Mesendoderm (in vitro differentiated cells): ENCODE measurements at regions not wholly inside any gene's neighbourhood (a gene's known extent, or its start where the extent isn't known, plus 50 kb on each side); places are given as distances from the start of the nearest gene placed in this dataset.

Experiments used
- DNase-seq: peaks from one replicate; pipeline ENCODE4 v3.0.0; 2013
- H2AK5ac ChIP-seq: 2 replicates; pipeline ENCODE4 v1.6.1; 2013; ENCODE audit warnings: low read length, inconsistent platforms
- H2BK120ac ChIP-seq: 2 replicates; pipeline ENCODE4 v1.6.1; 2013; ENCODE audit warnings: low read depth, mild to moderate bottlenecking, low read length, moderate library complexity, mixed read lengths
- H2BK15ac ChIP-seq: replicated peaks from 2 replicates; pipeline ENCODE4 v1.6.1; 2013; ENCODE audit warnings: low read depth, mild to moderate bottlenecking, moderate library complexity
- H2BK5ac ChIP-seq: 2 replicates; pipeline ENCODE4 v1.6.1; 2013; ENCODE audit warnings: low read length, inconsistent platforms
- H3K18ac ChIP-seq: 2 replicates; pipeline ENCODE4 v1.6.1; 2013; ENCODE audit warnings: mild to moderate bottlenecking, low read length, mixed read lengths
- H3K23ac ChIP-seq: one replicate; pipeline ENCODE4 v1.6.1; 2013; ENCODE audit warnings: low read length
- H3K27ac ChIP-seq: 2 replicates; pipeline ENCODE4 v1.5.1; 2013; ENCODE audit warnings: low read depth, mild to moderate bottlenecking, inconsistent platforms, low read length, moderate library complexity
- H3K27me3 ChIP-seq: 2 replicates; pipeline ENCODE4 v1.6.1; 2013; ENCODE audit warnings: low read length, control low read depth, mild to moderate bottlenecking, inconsistent platforms; ENCODE audit not compliant: insufficient read depth, poor library complexity
- H3K36me3 ChIP-seq: 2 replicates; pipeline ENCODE4 v1.6.1; 2013; ENCODE audit warnings: low read length, inconsistent platforms; ENCODE audit not compliant: control insufficient read depth, insufficient read depth
- H3K4ac ChIP-seq: one replicate; pipeline ENCODE4 v1.6.1; 2013; ENCODE audit warnings: low read depth, mild to moderate bottlenecking, low read length, moderate library complexity
- H3K4me1 ChIP-seq: 2 replicates; pipeline ENCODE4 v1.6.1; 2013; ENCODE audit warnings: low read depth, low read length, inconsistent platforms; ENCODE audit not compliant: control insufficient read depth
- H3K4me2 ChIP-seq: 2 replicates; pipeline ENCODE4 v1.6.1; 2013; ENCODE audit warnings: low read length
- H3K4me3 ChIP-seq: 2 replicates; pipeline ENCODE4 v1.5.1; 2013; ENCODE audit warnings: mild to moderate bottlenecking, low read length
- H3K56ac ChIP-seq: one replicate; pipeline ENCODE4 v1.6.1; 2013; ENCODE audit warnings: low read length
- H3K79me1 ChIP-seq: 2 replicates; pipeline ENCODE4 v1.6.1; 2013; ENCODE audit warnings: low read length, inconsistent platforms
- H3K79me2 ChIP-seq: 2 replicates; pipeline ENCODE4 v1.6.1; 2013; ENCODE audit warnings: mild to moderate bottlenecking, low read length; ENCODE audit not compliant: control insufficient read depth, insufficient read depth
- H3K9ac ChIP-seq: 2 replicates; pipeline ENCODE4 v1.6.1; 2013; ENCODE audit warnings: low read length, inconsistent platforms
- H4K5ac ChIP-seq: one replicate; pipeline ENCODE4 v1.6.1; 2013; ENCODE audit warnings: low read length
- H4K8ac ChIP-seq: one replicate; pipeline ENCODE4 v1.6.1; 2013; ENCODE audit warnings: low read depth, mild to moderate bottlenecking, control low read depth, low read length, moderate library complexity
- WGBS: extraction: QIAGEN DNeasy Blood & Tissue Kit; methylation state at CpG from one replicate; pipeline ENCODE4 v1.1.7; 2013; ENCODE audit warnings: low lambda C conversion rate, missing lambda C conversion rate; ENCODE audit not compliant: insufficient coverage; ENCODE audit errors: extremely low coverage; 5-methylcytosine and 5-hydroxymethylcytosine counted together

DNA sequence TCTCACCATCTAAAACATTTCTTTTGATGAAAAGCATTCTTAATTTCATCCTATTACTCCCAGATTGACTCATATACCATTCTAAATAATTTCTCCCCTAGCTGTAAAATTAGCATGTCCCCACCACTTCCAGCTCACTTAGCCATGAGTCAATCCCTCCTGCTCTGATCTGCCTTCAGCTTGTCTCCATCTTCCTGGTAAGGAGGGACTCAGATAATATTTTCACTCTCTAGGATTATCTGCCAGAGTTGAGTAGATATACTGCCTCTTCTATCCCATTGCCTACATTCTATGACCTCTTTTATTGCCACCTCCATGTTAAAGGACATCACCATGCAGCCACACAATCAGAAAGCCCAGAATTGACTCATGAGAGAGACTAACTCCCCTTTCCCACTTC, 348.8 kb upstream of the POU3F2 start:
- no peak overlapping the region for H3K56ac ChIP-seq
- H3K79me1 ChIP-seq = no peaks in the 10 kb centered on the region
- no peak overlapping the region for H3K4me3 ChIP-seq
- no peak overlapping the region for H3K18ac ChIP-seq
- no peak overlapping the region for H3K4me2 ChIP-seq
- H3K27me3 ChIP-seq = no peaks in the 10 kb centered on the region
- H4K5ac ChIP-seq = no peak overlapping the region
- H3K36me3 ChIP-seq = no peaks in the 10 kb centered on the region
- no peak overlapping the region for H3K4ac ChIP-seq
- no peak overlapping the region for H3K23ac ChIP-seq
- H2BK120ac ChIP-seq = no peak overlapping the region
- no peak for DNase-seq
- H2AK5ac ChIP-seq = no peak overlapping the region
- H3K9ac ChIP-seq = no peak overlapping the region
- no peak overlapping the region for H2BK5ac ChIP-seq
- peaks cover 4% of the 10 kb centered on the region for H3K4me1 ChIP-seq
- H3K27ac ChIP-seq = no peak overlapping the region
- H4K8ac ChIP-seq = peak overlapping the region; percentile 28
- no peaks in the 10 kb centered on the region for H3K79me2 ChIP-seq
- no peak overlapping the region for H2BK15ac ChIP-seq

DNA sequence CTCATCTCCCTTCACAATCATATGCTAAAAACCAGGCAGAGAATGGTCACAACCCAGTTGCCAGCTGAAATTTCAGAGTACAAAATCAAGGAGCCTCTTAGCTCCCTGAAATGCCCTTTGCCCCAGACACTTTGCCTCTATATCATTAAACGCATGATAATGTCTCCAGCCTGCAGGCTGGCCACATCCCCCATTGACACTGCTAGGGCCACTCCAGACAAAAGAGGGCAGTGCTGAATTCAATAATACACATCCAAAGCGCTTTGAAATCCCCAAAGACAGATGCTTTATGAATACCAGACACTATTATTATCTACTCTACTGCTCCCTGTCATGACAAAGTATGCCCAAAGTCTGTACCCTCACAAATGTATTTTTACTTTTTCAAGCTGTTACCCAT, 348.3 kb upstream of the POU3F2 start:
- Histone ChIP-seq H2AK5ac (no peak overlapping the region), H3K23ac (no peak overlapping the region), H3K79me2 (no peaks in the 10 kb centered on the region), H2BK120ac (no peak overlapping the region), H3K4me2 (no peak overlapping the region), H3K27ac (no peak overlapping the region), H3K4me3 (no peak overlapping the region), H3K9ac (no peak overlapping the region), H2BK15ac (no peak overlapping the region), H4K8ac (peak overlapping the region; percentile 28), H3K4ac (no peak overlapping the region), H3K18ac (no peak overlapping the region), H3K4me1 (peaks cover 4% of the 10 kb centered on the region), H3K56ac (no peak overlapping the region), H3K27me3 (no peaks in the 10 kb centered on the region), H4K5ac (no peak overlapping the region), H3K79me1 (no peaks in the 10 kb centered on the region), H3K36me3 (no peaks in the 10 kb centered on the region), H2BK5ac (no peak overlapping the region)
- DNase-seq = peak; percentile 20
- WGBS = no CpG with 5 or more reads among the region's 2 CpGs

DNA sequence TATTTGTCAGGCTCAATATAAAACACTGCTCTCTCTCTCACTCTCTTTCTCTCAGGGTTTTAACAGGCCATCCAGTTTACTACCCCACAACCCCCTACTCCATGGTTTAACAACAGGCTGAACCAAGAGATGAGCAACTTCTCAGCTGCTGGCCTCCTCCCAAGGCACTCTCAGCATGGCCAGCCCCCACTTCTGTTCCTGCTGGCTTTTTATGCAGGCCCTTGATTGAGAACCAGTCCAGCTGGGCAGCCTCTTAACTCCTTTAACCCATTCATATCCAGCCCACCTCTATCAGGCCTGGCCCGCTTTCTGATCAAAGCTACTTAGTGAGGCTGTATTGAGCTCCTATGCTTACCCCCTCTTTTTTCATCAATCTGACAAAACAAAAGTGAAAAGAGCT, 346.8 kb upstream of the POU3F2 start:
- Histone ChIP-seq H3K9ac (no peak overlapping the region), H3K79me1 (no peaks in the 10 kb centered on the region), H2AK5ac (no peak overlapping the region), H3K4ac (no peak overlapping the region), H3K23ac (no peak overlapping the region), H3K27me3 (no peaks in the 10 kb centered on the region), H3K56ac (no peak overlapping the region), H2BK120ac (no peak overlapping the region), H3K4me2 (no peak overlapping the region), H2BK5ac (no peak overlapping the region), H3K18ac (no peak overlapping the region), H3K79me2 (no peaks in the 10 kb centered on the region), H3K36me3 (no peaks in the 10 kb centered on the region), H4K8ac (no peak overlapping the region), H4K5ac (no peak overlapping the region), H3K4me1 (peaks cover 4% of the 10 kb centered on the region), H3K27ac (no peak overlapping the region), H2BK15ac (no peak overlapping the region), H3K4me3 (no peak overlapping the region)
- no CpG with 5 or more reads among the region's 1 CpG for WGBS
- DNase-seq = peak; percentile 31

DNA sequence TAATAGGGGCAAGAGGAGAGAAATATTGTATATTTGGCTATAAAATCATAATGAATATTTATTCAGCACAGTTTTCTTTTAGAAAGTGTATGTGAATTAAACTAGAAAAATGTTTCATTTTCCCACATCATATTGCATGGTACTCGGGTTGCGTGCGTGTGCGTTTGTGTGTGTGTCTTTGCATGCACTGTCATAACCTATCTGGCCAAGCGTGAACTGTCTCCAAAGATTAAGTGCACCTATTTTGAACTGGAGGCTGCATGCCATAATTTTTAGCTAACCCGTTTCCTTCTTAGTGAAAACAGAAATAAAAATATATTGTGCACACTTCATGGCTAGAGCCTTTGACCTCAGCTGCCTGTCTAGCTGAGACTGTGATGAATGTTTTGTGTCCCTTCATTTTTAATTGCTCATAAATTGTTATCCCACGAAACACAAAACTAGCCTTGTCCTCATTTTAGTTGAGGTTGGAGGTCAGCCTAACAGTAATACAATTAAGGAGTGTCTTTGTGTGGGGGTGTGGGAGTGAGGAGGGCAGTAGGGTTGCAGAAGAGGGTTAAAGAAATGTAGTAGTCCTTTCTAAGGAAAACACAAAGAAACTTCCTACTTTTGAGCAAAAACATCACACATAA, 336.1 kb upstream of the POU3F2 start:
- Histone ChIP-seq H2BK15ac (no peak overlapping the region), H3K56ac (no peak overlapping the region), H2BK120ac (no peak overlapping the region), H3K79me2 (no peaks in the 10 kb centered on the region), H3K23ac (no peak overlapping the region), H2AK5ac (no peak overlapping the region), H3K4ac (no peak overlapping the region), H3K9ac (no peak overlapping the region), H4K5ac (no peak overlapping the region), H3K4me1 (no peaks in the 10 kb centered on the region), H3K18ac (no peak overlapping the region), H4K8ac (no peak overlapping the region), H3K4me3 (no peak overlapping the region), H3K36me3 (no peaks in the 10 kb centered on the region), H3K4me2 (no peak overlapping the region), H3K27me3 (no peaks in the 10 kb centered on the region), H2BK5ac (no peak overlapping the region), H3K79me1 (no peaks in the 10 kb centered on the region), H3K27ac (no peak overlapping the region)
- no peak for DNase-seq
- no CpG with 5 or more reads among the region's 7 CpGs for WGBS

DNA sequence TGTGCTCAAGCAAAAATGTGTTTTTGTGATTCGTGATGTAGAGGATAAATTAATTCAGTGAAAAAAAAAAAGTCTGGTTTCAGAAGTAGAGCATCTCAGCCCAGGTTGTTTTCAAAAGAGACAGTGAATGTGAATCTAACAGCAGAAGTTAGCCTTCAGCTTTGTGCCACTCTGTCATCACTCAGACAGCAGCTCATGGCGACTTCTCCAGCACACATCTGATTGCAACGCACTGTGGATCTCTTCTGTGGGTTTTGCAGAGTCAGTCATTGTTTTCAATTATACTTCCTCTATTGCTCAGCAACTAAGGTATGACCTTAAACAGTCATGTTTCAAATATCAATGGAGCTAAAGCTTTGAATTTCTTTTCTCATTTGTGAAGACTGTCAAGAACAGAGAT, 335.5 kb upstream of the POU3F2 start:
- no peak for DNase-seq
- H3K4me1 ChIP-seq = no peaks in the 10 kb centered on the region
- H3K36me3 ChIP-seq = no peaks in the 10 kb centered on the region
- H4K8ac ChIP-seq = no peak overlapping the region
- H3K27ac ChIP-seq = no peak overlapping the region
- no peak overlapping the region for H3K56ac ChIP-seq
- H3K18ac ChIP-seq = no peak overlapping the region
- no peak overlapping the region for H2BK120ac ChIP-seq
- no peaks in the 10 kb centered on the region for H3K27me3 ChIP-seq
- no peak overlapping the region for H3K23ac ChIP-seq
- H3K9ac ChIP-seq = no peak overlapping the region
- no peaks in the 10 kb centered on the region for H3K79me1 ChIP-seq
- WGBS = no CpG with 5 or more reads among the region's 3 CpGs
- no peak overlapping the region for H3K4me3 ChIP-seq
- no peak overlapping the region for H2BK5ac ChIP-seq
- no peak overlapping the region for H3K4me2 ChIP-seq
- H4K5ac ChIP-seq = no peak overlapping the region
- H2AK5ac ChIP-seq = no peak overlapping the region
- no peak overlapping the region for H3K4ac ChIP-seq
- H2BK15ac ChIP-seq = no peak overlapping the region
- H3K79me2 ChIP-seq = no peaks in the 10 kb centered on the region

DNA sequence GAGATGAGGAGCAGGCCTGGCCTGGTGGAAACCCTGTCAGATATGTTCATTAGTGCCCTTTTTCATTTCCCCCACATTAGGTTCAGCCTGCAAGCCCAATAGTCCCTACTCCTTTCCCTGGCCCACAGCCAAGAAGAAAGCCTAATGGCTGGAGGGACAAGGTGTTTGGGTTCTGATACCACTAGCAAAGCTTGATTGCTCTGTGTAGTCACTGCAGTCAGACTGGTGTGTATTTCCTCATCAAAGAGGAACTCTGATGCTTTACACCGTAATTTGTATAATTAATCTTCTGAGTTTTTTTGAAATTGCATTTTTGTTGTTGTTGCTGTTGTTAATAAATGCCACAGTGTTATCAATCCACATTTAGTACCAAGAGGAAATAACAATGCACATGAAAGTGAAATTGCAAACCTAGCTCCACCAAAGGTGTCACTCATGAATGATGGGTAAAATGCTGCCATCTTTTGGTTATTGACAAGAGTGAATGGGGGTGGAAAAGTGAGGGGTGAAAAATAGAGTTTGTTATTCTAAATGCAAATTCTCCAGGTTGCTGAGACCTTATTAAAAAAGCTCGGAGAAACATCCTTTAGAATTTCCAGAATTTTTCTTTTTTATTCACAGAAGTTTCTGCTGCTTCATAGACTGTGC, 320.2 kb upstream of the POU3F2 start:
- H3K27ac ChIP-seq = no peak overlapping the region
- H3K79me2 ChIP-seq = no peaks in the 10 kb centered on the region
- DNase-seq = no peak
- WGBS = no CpG with 5 or more reads among the region's 2 CpGs
- no peaks in the 10 kb centered on the region for H3K36me3 ChIP-seq
- H4K5ac ChIP-seq = no peak overlapping the region
- no peak overlapping the region for H3K23ac ChIP-seq
- no peak overlapping the region for H4K8ac ChIP-seq
- no peak overlapping the region for H2BK120ac ChIP-seq
- no peaks in the 10 kb centered on the region for H3K79me1 ChIP-seq
- no peak overlapping the region for H3K9ac ChIP-seq
- H3K4me3 ChIP-seq = no peak overlapping the region
- no peak overlapping the region for H3K56ac ChIP-seq
- H3K4me1 ChIP-seq = no peaks in the 10 kb centered on the region
- no peak overlapping the region for H3K18ac ChIP-seq
- H2BK15ac ChIP-seq = no peak overlapping the region
- no peak overlapping the region for H3K4me2 ChIP-seq
- no peak overlapping the region for H2BK5ac ChIP-seq
- no peak overlapping the region for H3K4ac ChIP-seq
- H3K27me3 ChIP-seq = no peaks in the 10 kb centered on the region
- H2AK5ac ChIP-seq = no peak overlapping the region
